Heart left ventricle (tissue), 13 donors: ENCODE measurements at regions not wholly inside any gene's neighbourhood (a gene's known extent, or its start where the extent isn't known, plus 50 kb on each side); places are given as distances from the start of the nearest gene placed in this dataset.

Experiments
- CTCF ChIP-seq, 12 donors: fragments of 200-600 bp; sonication (generic) in 4 of 12; IDR thresholded peaks; one replicate each; pipeline versions ENCODE4 v1.5.0 to v1.8.0; 2018 to 2022; ENCODE audit warnings: antibody characterized with exemption in 12 of 12, mild to moderate bottlenecking in 5 of 12
- POLR2A ChIP-seq, 2 donors: fragments of 450-650 bp; IDR thresholded peaks; one replicate each; pipeline ENCODE4 v1.6.1; 2017; ENCODE audit warnings: antibody characterized with exemption in 2 of 2, mild to moderate bottlenecking in 2 of 2, moderate library complexity in 2 of 2
- donor health status: ischemic (EF 13 %, LVEDD 7.1; RV severe dilation, severe dysfunction).
- donor health status: DM: no; HTN: yes; CAD: no.
- donor health status: DM: no; HTN: no; CAD: no.
- donor health status: ischemic (EF 25% LVEDD 6.9; RV normal size, moderate dysfunction).
- donor health status: ischemic (EF 25% LVEDD 5.7; RV mildly dilated, moderate dysfunction).
- donor health status: ischemic (EF 35%, LVEDD 5.7; RV mildly dilated, moderate dysfunction).
- donor health status: nonischemic (EF 11% LVEDD 7.7; RV severe dilation, severe dysfunction).
- donor health status: DM: yes; HTN: yes; CAD: no.
- donor health status: PGD.
- donor health status: ischemic (EF 29% LVEDD 5.4; RV normal size, mild dysfunction).
- donor health status: nonischemic (EF 23%, LVEDD 6.1; RV moderate dilation, normal function).

GRCh38 chr6:113011801-113012200 lies 664.7 kb downstream of the RFPL4B start:
- no peak for TF ChIP-seq CTCF (IDR thresholded peaks at IDR 0.05)
- no peak for TF ChIP-seq POLR2A (IDR thresholded peaks at IDR 0.05)
